Activated CD8-positive, alpha-beta T cell treated with anti-CD3 and anti-CD28 coated beads for 36 hours (primary cell): ENCODE measurements at regions not wholly inside any gene's neighbourhood (a gene's known extent, or its start where the extent isn't known, plus 50 kb on each side); places are given as distances from the start of the nearest gene placed in this dataset.
A peak's percentile ranks its signal among the peaks of the same experiment; 100 is the strongest.

ENCODE experiments used
- ATAC-seq: fragments of 200-7000 bp; cut with Tn5 transposase; one replicate; pipeline ENCODE4 v1.10.0; 2021; ENCODE audit warnings: mild to moderate bottlenecking, moderate library complexity
- CTCF ChIA-PET: fragments of 350-600 bp; sonication (Branson Sonifier 250); formaldehyde crosslinking; loops from one replicate; lab custom pipeline; 2021; ENCODE audit warnings: antibody characterized with exemption; lab: Charles Lee
- POLR2A ChIA-PET: fragments of 350-600 bp; sonication (Branson Sonifier 250); formaldehyde crosslinking; loops from one replicate; lab custom pipeline; 2021; ENCODE audit warnings: antibody characterized with exemption; lab: Charles Lee
- DNase-seq: peaks from one replicate; pipeline ENCODE4 v3.0.0-alpha.2; 2020
- H3K27ac Mint-ChIP-seq: one replicate; pipeline ENCODE4 v1.8.0; 2021; ENCODE audit warnings: mild to moderate bottlenecking, mixed read lengths
- H3K27me3 Mint-ChIP-seq: one replicate; pipeline ENCODE4 v1.8.0; 2021; ENCODE audit warnings: mixed read lengths
- H3K36me3 Mint-ChIP-seq: one replicate; pipeline ENCODE4 v1.8.0; 2021; ENCODE audit warnings: low read depth, mixed read lengths
- H3K4me1 Mint-ChIP-seq: one replicate; pipeline ENCODE4 v1.8.0; 2021; ENCODE audit warnings: low read depth, mixed read lengths
- H3K4me3 Mint-ChIP-seq: one replicate; pipeline ENCODE4 v1.8.0; 2021; ENCODE audit warnings: mild to moderate bottlenecking, moderate library complexity, mixed read lengths
- H3K9me3 Mint-ChIP-seq: one replicate; pipeline ENCODE4 v1.8.0; 2021; ENCODE audit warnings: mixed read lengths
- intact Hi-C: fragments of 100-400 bp; cut with micrococcal nuclease; formaldehyde crosslinking; loops from one replicate; pipeline ENCODE4 v1.10.0; 2022
- TF ChIP-seq, protein P1 (sequence below): fragments of 200-600 bp; IDR thresholded peaks from one replicate; pipeline ENCODE4 v1.8.0; 2022; ENCODE audit warnings: antibody characterized with exemption, mild to moderate bottlenecking

GRCh38 chr13:91123456-91124127, 223.9 kb upstream of the MIR17HG start:
- no peak overlapping the region for H3K27ac Mint-ChIP-seq
- peaks cover 3% of the 10 kb centered on the region for H3K27me3 Mint-ChIP-seq
- ChIA-PET POLR2A (no interaction called here), CTCF (interaction anchor here (2.5 kb wide), 1 partner anchor 11 kb away, joined by 8 read pairs; no protein-coding TSS in a partner anchor)
- no peak overlapping the region for H3K4me3 Mint-ChIP-seq
- H3K9me3 Mint-ChIP-seq = no peaks in the 10 kb centered on the region
- no peak for ATAC-seq
- TF ChIP-seq, protein P1, sequence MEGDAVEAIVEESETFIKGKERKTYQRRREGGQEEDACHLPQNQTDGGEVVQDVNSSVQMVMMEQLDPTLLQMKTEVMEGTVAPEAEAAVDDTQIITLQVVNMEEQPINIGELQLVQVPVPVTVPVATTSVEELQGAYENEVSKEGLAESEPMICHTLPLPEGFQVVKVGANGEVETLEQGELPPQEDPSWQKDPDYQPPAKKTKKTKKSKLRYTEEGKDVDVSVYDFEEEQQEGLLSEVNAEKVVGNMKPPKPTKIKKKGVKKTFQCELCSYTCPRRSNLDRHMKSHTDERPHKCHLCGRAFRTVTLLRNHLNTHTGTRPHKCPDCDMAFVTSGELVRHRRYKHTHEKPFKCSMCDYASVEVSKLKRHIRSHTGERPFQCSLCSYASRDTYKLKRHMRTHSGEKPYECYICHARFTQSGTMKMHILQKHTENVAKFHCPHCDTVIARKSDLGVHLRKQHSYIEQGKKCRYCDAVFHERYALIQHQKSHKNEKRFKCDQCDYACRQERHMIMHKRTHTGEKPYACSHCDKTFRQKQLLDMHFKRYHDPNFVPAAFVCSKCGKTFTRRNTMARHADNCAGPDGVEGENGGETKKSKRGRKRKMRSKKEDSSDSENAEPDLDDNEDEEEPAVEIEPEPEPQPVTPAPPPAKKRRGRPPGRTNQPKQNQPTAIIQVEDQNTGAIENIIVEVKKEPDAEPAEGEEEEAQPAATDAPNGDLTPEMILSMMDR = no peak
- no peak for DNase-seq
- H3K36me3 Mint-ChIP-seq = no peaks in the 10 kb centered on the region
- intact Hi-C loops = no loop called here
- no peaks in the 10 kb centered on the region for H3K4me1 Mint-ChIP-seq

GRCh38 chr13:91126806-91127205, 220.7 kb upstream of the MIR17HG start:
- intact Hi-C loops = no loop called here
- Mint-ChIP-seq H3K27ac (no peak overlapping the region), H3K4me3 (no peak overlapping the region), H3K9me3 (no peaks in the 10 kb centered on the region), H3K27me3 (peaks cover 3% of the 10 kb centered on the region), H3K36me3 (no peaks in the 10 kb centered on the region), H3K4me1 (no peaks in the 10 kb centered on the region)
- CTCF ChIA-PET = no interaction called here
- peak; percentile 6 for DNase-seq
- POLR2A ChIA-PET = no interaction called here
- TF ChIP-seq, protein P1 = no peak
- no peak for ATAC-seq

GRCh38 chr13:91127995-91128394, 219.5 kb upstream of the MIR17HG start:
- Mint-ChIP-seq H3K27me3 (peaks cover 1% of the 10 kb centered on the region), H3K4me3 (no peak overlapping the region), H3K27ac (no peak overlapping the region), H3K9me3 (no peaks in the 10 kb centered on the region), H3K4me1 (no peaks in the 10 kb centered on the region), H3K36me3 (no peaks in the 10 kb centered on the region)
- ChIA-PET CTCF (interaction anchor here (1.1 kb wide), 1 partner anchor 594 kb away, joined by 3 read pairs; no protein-coding TSS in a partner anchor), POLR2A (no interaction called here)
- TF ChIP-seq, protein P1 = no peak
- DNase-seq (no peak), ATAC-seq (no peak)
- intact Hi-C loops = no loop called here

DNA sequence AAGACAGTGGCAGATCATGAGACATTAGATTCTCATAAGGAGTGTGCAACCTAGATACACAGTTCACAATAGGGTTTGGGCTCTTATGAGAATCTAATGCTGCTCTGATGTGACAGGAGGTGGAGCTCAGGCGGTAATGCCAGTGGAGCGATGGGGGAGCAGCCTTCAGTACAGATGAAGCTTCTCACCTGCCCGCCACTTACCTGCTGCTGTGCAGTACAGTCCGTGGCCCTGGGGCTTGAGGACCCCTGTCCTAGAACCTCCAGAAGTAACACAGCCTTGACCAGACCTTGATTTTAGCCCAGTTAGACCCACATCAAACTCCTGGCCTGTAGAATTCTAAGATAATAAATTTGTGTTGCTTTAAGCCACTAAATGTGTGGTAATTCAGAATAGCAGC, 215.1 kb upstream of the MIR17HG start:
- Mint-ChIP-seq H3K4me3 (no peak overlapping the region), H3K27me3 (peaks cover 1% of the 10 kb centered on the region), H3K4me1 (no peaks in the 10 kb centered on the region), H3K9me3 (no peaks in the 10 kb centered on the region), H3K27ac (no peak overlapping the region), H3K36me3 (no peaks in the 10 kb centered on the region)
- ATAC-seq (no peak), DNase-seq (no peak)
- CTCF ChIA-PET = no interaction called here
- intact Hi-C loops = loop anchor here (10.0 kb wide), 2 partner anchors 272 to 592 kb away; no protein-coding TSS in a partner anchor
- TF ChIP-seq, protein P1 = no peak
- POLR2A ChIA-PET = no interaction called here

DNA sequence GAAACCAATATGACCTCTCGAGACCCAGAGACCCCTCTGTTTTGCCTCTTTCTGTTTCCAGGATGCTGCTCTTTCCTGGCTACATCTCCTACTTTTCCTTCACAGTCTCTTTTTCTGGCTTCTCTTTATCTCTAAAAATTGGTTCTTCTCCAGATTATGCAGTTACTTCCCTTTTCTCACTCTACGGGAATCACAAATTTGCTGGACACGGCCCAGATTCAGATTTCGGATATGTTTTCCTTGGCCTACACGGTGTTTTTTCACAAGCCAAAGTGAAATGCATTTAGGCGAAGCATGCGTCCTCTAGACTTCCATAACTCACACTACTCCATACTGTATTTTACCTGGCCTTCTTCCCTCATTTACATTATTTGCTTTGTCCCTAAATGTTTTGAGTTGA, 214.7 kb upstream of the MIR17HG start:
- Mint-ChIP-seq H3K4me3 (no peak overlapping the region), H3K9me3 (no peaks in the 10 kb centered on the region), H3K27me3 (no peaks in the 10 kb centered on the region), H3K27ac (no peak overlapping the region), H3K4me1 (no peaks in the 10 kb centered on the region), H3K36me3 (no peaks in the 10 kb centered on the region)
- ChIA-PET POLR2A (no interaction called here), CTCF (no interaction called here)
- TF ChIP-seq, protein P1 = no peak
- no peak for DNase-seq
- intact Hi-C loops = loop anchor here (10.0 kb wide), 2 partner anchors 272 to 592 kb away; no protein-coding TSS in a partner anchor
- no peak for ATAC-seq
